Immature natural killer cell (primary cell): ENCODE measurements at regions not wholly inside any gene's neighbourhood (a gene's known extent, or its start where the extent isn't known, plus 50 kb on each side); places are given as distances from the start of the nearest gene placed in this dataset.

Source experiments
- DNase-seq, 3 donors: peaks; one replicate each; pipeline ENCODE4 v3.0.0; 2022; ENCODE audit warnings: mixed read lengths in 1 of 3
- H3K27ac Mint-ChIP-seq, 6 donors: one replicate each; pipeline ENCODE4 v1.8.0; 2020; ENCODE audit warnings: mixed read lengths in 6 of 6, mild to moderate bottlenecking in 5 of 6, inconsistent platforms in 4 of 6, moderate library complexity in 3 of 6
- H3K27me3 Mint-ChIP-seq, 3 donors: one replicate each; pipeline ENCODE4 v1.8.0; 2020 to 2021; ENCODE audit warnings: low read depth in 3 of 3, mild to moderate bottlenecking in 3 of 3, mixed read lengths in 3 of 3, moderate library complexity in 3 of 3, inconsistent platforms in 1 of 3
- H3K36me3 Mint-ChIP-seq, 3 donors: one replicate each; pipeline ENCODE4 v1.8.0; 2020; ENCODE audit warnings: mixed read lengths in 3 of 3, inconsistent platforms in 2 of 3, mild to moderate bottlenecking in 2 of 3
- H3K4me1 Mint-ChIP-seq, 2 donors: one replicate each; pipeline ENCODE4 v1.8.0; 2020; ENCODE audit warnings: inconsistent platforms in 2 of 2, mild to moderate bottlenecking in 2 of 2, mixed read lengths in 2 of 2, moderate library complexity in 1 of 2
- H3K4me3 Mint-ChIP-seq, 5 donors: one replicate each; pipeline ENCODE4 v1.8.0; 2020; ENCODE audit warnings: mild to moderate bottlenecking in 5 of 5, mixed read lengths in 5 of 5, inconsistent platforms in 3 of 5, moderate library complexity in 3 of 5
- H3K9me3 Mint-ChIP-seq, 6 donors: one replicate each; pipeline ENCODE4 v1.8.0; 2020; ENCODE audit warnings: mild to moderate bottlenecking in 6 of 6, mixed read lengths in 6 of 6, inconsistent platforms in 4 of 6, moderate library complexity in 3 of 6

DNA sequence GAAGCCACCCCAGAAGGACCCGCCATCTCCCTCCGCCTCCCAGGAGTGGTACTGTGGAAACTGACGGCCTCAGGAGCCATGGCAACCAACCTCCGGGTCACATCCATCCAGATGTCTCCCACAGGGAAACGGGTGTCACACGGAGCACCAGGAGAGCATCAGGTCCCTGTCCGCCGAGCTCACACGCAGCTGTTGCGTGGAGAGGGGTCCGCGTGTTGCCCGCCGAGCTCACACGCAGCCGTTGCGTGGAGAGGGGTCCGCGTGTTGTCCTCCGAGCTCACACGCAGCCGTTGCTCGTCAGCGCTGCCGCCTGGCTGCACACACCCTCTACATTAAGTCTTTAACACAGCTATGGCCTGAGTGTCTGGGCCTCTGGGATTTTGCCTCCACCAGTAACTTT is 311.1 kb upstream of the SHH start:
- no peaks in the 10 kb centered on the region for H3K36me3 Mint-ChIP-seq
- no peaks in the 10 kb centered on the region for H3K4me1 Mint-ChIP-seq
- peaks cover 0 to 3% (median 2%) of the 10 kb centered on the region in 3 donors for H3K27me3 Mint-ChIP-seq
- H3K9me3 Mint-ChIP-seq: no peaks in the 10 kb centered on the region
- no peak overlapping the region for H3K4me3 Mint-ChIP-seq
- DNase-seq: no peak
- H3K27ac Mint-ChIP-seq: no peak overlapping the region

DNA sequence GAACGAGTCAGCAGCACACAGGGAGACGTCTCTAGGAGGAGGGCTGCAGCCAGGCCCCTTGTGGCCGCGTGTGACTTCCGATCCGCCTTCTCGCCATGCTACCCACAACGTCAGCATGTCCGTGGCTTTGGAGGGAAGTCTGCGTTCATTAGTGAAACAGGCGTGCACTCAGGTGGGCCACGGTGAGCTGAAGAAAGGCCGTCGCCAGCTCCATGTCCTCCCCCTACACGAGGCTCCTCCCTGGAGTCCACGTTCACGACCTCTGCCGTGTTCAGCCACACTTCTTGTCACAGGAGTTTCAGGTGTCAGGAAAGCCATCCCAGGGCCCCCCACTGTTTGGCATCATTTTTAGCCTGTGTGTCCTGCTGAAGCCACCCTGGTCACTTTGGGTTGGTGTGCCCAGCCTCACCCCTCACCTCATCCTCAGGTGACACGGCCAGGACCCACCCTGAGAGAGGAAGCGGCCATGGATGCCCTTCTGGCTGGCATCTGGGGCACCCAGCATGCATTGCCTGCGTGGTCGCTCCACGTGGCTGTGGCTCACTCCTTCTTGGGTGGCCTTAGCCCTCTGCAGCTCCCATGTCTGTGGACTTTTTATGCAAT is 310.6 kb upstream of the SHH start:
- Mint-ChIP-seq H3K4me1 (no peaks in the 10 kb centered on the region), H3K9me3 (no peaks in the 10 kb centered on the region), H3K4me3 (no peak overlapping the region), H3K27ac (no peak overlapping the region), H3K27me3 (peaks cover 0 to 3% (median 2%) of the 10 kb centered on the region in 3 donors), H3K36me3 (no peaks in the 10 kb centered on the region)
- no peak for DNase-seq

DNA sequence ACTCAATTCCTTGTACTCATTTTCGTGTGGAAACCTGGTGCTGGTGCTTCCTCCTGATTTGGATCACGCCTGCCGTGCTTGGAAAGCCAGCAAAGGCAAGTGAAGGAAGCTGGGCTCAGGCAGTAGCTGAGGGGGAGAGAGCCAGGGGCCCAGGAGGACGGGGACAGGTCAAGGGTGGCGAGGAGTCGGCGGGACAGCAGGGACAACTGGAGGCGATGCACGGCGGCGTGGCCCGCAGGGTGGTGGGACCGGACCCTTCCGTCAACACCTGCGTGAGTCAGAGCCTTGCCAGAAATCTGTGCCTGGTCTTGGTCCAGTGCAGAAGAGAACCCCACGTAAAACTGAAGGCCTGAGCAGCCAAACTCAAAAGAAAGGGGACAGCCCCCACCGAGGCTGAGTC is 309.7 kb upstream of the SHH start:
- peaks cover 0 to 3% (median 2%) of the 10 kb centered on the region in 3 donors for H3K27me3 Mint-ChIP-seq
- no peak for DNase-seq
- H3K9me3 Mint-ChIP-seq: no peaks in the 10 kb centered on the region
- H3K4me3 Mint-ChIP-seq: no peak overlapping the region
- H3K27ac Mint-ChIP-seq: no peak overlapping the region
- H3K36me3 Mint-ChIP-seq: no peaks in the 10 kb centered on the region
- no peaks in the 10 kb centered on the region for H3K4me1 Mint-ChIP-seq

DNA sequence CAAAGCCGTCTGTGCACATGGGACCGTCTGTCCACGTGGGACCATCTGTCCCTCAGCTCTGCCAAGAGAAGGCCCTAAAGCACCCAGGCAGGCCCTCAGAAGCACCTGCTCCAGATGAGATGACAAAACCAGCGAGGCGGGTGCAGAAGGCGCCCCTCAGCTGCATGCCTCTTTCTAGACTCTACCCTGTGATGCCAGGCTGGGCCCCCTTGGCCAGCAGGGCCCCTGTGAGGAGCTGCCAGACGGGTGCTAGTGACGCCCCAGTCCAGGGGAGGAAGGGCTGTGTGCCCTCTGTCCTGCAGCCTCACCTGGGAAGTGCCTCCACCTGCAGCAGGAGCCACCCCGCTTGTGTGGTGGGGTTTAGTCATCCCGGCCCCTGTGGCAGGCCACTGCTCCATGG is 309.2 kb upstream of the SHH start:
- no peak overlapping the region for H3K4me3 Mint-ChIP-seq
- no peaks in the 10 kb centered on the region for H3K9me3 Mint-ChIP-seq
- H3K4me1 Mint-ChIP-seq: no peaks in the 10 kb centered on the region
- H3K36me3 Mint-ChIP-seq: no peaks in the 10 kb centered on the region
- H3K27me3 Mint-ChIP-seq: peaks cover 0 to 3% (median 3%) of the 10 kb centered on the region in 3 donors
- no peak for DNase-seq
- H3K27ac Mint-ChIP-seq: no peak overlapping the region

DNA sequence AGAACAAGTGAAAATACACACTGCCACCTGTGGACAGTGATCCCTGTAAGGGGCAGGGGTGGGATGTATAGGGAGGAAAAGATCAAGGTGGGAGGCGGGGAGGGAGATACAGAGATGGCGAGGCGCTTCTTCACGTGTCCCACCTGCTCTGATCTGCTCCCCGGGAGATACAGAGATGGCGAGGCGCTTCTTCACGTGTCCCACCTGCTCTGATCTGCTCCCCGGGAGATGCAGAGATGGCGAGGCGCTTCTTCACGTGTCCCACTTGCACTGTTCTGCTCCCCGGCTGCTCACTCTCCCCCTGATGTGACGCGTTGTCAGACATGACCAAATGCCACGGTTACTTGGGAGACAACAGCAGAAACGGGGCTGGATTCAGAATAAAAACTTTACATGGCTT is 308.3 kb upstream of the SHH start:
- peaks cover 0 to 3% (median 3%) of the 10 kb centered on the region in 3 donors for H3K27me3 Mint-ChIP-seq
- H3K9me3 Mint-ChIP-seq: no peaks in the 10 kb centered on the region
- no peak for DNase-seq
- no peak overlapping the region for H3K27ac Mint-ChIP-seq
- no peak overlapping the region for H3K4me3 Mint-ChIP-seq
- no peaks in the 10 kb centered on the region for H3K36me3 Mint-ChIP-seq
- no peaks in the 10 kb centered on the region for H3K4me1 Mint-ChIP-seq

DNA sequence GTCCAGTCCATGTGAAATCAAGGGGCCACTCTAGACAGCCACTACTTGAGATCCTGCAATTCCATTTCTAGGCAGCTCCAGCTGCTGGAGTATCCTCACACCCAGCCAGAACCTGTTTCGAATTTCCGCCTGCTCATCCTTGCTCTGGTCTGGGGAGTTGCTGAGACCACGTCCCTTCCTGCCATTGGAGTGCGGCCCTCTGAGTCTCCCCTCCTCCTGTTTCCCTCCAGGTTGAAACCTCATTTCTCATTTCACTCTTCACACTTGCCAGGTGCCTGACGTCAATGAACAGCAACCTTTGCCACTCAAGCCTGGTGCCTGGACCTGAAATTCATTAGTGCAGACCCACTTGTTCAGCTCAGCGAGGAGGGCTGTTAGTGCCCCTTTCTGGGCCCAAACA is 307.5 kb upstream of the SHH start:
- no peaks in the 10 kb centered on the region for H3K9me3 Mint-ChIP-seq
- no peak overlapping the region for H3K4me3 Mint-ChIP-seq
- H3K4me1 Mint-ChIP-seq: no peaks in the 10 kb centered on the region
- DNase-seq: no peak
- no peaks in the 10 kb centered on the region for H3K36me3 Mint-ChIP-seq
- peaks cover 0 to 3% (median 2%) of the 10 kb centered on the region in 3 donors for H3K27me3 Mint-ChIP-seq
- no peak overlapping the region for H3K27ac Mint-ChIP-seq

DNA sequence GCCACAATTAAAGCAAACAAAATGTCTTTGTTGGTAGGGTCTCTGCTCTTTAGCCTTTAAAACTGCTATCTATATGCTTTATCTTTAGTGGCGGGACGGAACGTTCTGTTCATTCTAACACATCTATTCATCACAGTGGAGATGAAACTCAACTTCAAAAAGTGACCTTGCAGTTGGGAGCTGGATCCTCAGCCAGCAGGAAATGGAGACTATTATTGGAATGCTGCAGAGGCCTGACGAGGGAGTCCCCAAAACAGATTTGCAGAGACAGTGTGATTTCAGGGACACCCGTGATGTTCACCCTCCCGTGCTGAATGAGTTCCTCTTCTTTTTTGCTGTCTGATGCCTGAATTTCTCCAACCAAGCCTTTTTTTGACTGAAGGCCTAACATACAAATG is 306.0 kb upstream of the SHH start:
- peaks cover 0 to 1% (median 0%) of the 10 kb centered on the region in 6 donors for H3K9me3 Mint-ChIP-seq
- no peak for DNase-seq
- no peaks in the 10 kb centered on the region for H3K4me1 Mint-ChIP-seq
- H3K4me3 Mint-ChIP-seq: no peak overlapping the region
- no peak overlapping the region for H3K27ac Mint-ChIP-seq
- H3K36me3 Mint-ChIP-seq: no peaks in the 10 kb centered on the region
- peaks cover 0 to 4% (median 2%) of the 10 kb centered on the region in 3 donors for H3K27me3 Mint-ChIP-seq

DNA sequence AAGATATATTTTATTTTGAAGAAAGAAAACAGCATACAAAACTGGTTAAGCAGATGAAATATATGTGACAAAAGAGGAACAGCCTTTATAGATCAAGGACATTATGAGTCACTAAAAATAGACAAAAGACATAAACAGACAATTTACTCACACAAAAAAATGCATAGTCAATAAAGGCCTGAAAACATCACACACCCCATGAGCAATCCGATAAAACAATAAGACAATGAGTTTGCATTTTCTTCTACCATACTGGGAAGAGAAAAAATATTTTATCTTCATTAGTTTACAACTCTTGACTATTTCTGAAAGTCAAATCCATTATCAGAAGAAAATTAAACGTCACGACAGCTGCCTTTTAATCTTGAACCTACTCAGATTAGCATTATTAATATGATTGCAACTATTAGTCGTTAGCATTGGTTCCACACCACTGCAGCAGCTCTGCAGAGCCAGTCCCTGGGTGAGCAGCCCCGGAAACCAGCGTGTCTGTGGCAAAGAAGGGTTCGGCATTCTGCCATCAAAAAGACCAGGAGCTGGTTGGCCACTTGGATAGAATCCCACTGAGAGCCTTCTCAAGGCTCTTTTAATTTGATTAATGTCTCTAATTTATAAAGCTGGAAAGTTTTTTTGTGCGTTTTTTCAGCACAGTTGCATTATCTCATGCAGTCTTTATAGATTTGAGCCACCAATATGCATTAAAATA is 305.4 kb upstream of the SHH start:
- Mint-ChIP-seq H3K27ac (no peak overlapping the region), H3K27me3 (peaks cover 0 to 8% (median 2%) of the 10 kb centered on the region in 3 donors), H3K9me3 (peaks cover 0 to 1% (median 0%) of the 10 kb centered on the region in 6 donors), H3K4me3 (no peak overlapping the region), H3K36me3 (no peaks in the 10 kb centered on the region), H3K4me1 (no peaks in the 10 kb centered on the region)
- no peak for DNase-seq

DNA sequence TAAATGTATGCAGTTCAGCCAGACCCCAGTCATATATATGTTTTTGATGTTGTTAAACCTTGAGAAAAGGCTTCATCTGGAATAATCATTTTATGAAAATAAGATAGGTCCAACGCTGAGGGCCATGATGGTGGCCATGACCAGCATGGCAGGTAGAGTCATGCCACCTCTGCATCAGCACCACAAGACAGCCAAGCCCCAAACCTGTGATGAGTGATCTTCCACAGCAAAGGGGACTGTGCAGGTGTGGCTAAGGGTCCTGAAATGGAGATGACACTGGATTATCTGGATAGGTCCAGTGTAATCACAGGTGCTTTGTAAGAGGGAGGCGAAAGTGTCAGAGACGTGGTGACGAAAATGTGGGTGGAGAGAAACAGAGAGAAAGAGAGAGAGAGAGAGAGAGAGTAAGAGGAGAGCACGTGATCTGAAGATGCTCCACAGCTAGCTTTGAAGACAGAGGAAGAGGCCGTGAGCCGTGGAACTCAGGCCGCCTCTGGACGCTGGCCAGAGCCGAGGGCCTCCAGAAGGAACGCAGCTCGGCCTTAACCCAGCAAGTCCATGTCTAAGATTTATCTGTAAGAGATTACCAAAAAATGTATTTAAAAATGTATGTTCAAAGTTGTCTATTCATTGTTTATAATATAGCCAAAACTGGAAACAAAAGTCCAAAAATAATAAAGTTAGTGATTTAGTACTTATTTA is 304.4 kb upstream of the SHH start:
- Mint-ChIP-seq H3K27me3 (peaks cover 0 to 11% (median 2%) of the 10 kb centered on the region in 3 donors), H3K4me1 (no peaks in the 10 kb centered on the region), H3K4me3 (no peak overlapping the region), H3K27ac (peak overlapping the region in 1 of 6 donors; percentile 35), H3K9me3 (peaks cover 0 to 1% (median 0%) of the 10 kb centered on the region in 6 donors), H3K36me3 (no peaks in the 10 kb centered on the region)
- no peak for DNase-seq

DNA sequence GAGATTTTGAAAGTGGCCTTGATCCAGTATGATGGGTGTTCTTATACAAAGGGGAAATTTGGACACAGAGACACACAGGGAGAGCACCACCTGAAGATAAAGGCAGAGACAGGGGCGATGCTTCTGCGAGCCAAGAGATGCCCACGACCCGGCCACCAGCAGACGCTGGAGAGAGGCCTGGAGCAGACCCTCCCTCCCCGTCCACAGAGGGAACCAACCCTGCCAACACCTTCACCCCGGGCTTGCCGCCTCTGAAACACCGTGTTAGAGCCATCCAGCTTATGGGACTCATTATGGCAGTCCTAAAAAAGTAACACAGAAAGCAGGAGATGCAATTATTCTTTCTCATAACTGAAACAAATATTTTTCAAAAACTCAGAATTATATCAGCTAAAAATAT is 303.3 kb upstream of the SHH start:
- H3K27ac Mint-ChIP-seq: no peak overlapping the region
- peaks cover 0 to 12% (median 2%) of the 10 kb centered on the region in 3 donors for H3K27me3 Mint-ChIP-seq
- DNase-seq: no peak
- H3K4me1 Mint-ChIP-seq: no peaks in the 10 kb centered on the region
- peaks cover 0 to 1% (median 0%) of the 10 kb centered on the region in 6 donors for H3K9me3 Mint-ChIP-seq
- no peaks in the 10 kb centered on the region for H3K36me3 Mint-ChIP-seq
- no peak overlapping the region for H3K4me3 Mint-ChIP-seq

DNA sequence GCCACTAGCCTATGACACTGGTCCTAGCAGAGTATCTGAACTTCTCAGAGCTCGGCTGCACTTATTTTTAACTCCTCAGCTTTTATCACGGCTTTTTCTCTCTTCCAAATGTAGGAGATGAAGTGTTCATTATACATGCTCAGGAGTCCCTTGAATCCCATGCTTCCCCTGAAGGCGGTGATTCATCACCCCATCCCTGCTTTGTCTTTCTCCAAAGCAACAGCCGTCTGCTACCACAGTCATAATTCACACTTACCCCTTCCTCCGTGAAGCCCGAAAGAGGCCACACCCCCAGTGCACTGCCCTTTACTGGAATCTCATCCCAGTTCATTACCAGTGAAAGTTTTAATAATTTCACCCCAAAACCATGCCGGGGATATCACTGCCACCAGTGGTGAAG is 301.5 kb upstream of the SHH start:
- no peak overlapping the region for H3K27ac Mint-ChIP-seq
- H3K4me3 Mint-ChIP-seq: no peak overlapping the region
- peaks cover 2 to 9% (median 2%) of the 10 kb centered on the region in 3 donors for H3K27me3 Mint-ChIP-seq
- no peaks in the 10 kb centered on the region for H3K36me3 Mint-ChIP-seq
- no peaks in the 10 kb centered on the region for H3K4me1 Mint-ChIP-seq
- DNase-seq: no peak
- peaks cover 0 to 1% (median 0%) of the 10 kb centered on the region in 6 donors for H3K9me3 Mint-ChIP-seq

DNA sequence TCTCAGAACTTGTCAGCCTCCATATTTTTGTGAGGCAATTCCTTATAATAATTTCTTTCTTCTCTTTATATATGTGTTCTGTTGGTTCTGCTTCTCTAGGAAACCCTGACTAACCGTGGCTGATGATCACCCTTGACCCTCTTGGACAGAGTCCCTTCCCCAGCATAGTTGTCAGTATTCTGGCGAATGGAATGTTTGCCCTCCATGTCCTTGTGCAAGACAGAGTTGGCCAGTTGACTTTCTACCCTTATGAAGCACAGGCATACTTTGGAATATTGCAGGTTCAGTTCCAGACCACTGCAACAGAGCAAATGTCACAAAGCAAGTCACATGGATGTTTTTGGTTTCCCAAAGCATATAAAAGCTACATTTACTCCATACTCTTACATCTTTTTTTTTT is 297.7 kb upstream of the SHH start:
- no peaks in the 10 kb centered on the region for H3K4me1 Mint-ChIP-seq
- no peak overlapping the region for H3K4me3 Mint-ChIP-seq
- no peak overlapping the region for H3K27ac Mint-ChIP-seq
- H3K27me3 Mint-ChIP-seq: peaks cover 0 to 9% (median 2%) of the 10 kb centered on the region in 3 donors
- no peak for DNase-seq
- H3K36me3 Mint-ChIP-seq: no peaks in the 10 kb centered on the region
- peaks cover 0 to 3% (median 0%) of the 10 kb centered on the region in 6 donors for H3K9me3 Mint-ChIP-seq

DNA sequence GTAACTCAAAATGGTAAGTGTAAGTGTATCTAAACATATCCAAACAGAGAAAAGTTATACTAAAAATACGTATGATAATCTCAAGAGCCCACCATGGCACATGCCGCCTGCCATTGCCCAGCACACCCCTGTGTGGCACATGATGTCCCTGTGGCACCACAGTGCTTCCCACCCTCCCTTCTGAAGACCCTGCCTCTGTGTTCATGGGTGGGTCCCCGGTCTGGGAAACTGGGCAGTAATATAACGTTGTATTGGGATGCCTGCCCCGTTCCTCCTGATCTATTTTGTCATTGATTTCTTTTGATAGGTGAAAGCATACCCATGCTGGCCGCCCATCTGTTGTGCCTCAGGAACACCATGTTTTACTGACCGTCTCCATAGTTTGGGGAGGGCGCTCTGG is 296.8 kb upstream of the SHH start:
- H3K4me3 Mint-ChIP-seq: no peak overlapping the region
- no peaks in the 10 kb centered on the region for H3K36me3 Mint-ChIP-seq
- H3K9me3 Mint-ChIP-seq: peaks cover 0 to 3% (median 0%) of the 10 kb centered on the region in 6 donors
- no peak overlapping the region for H3K27ac Mint-ChIP-seq
- no peak for DNase-seq
- no peaks in the 10 kb centered on the region for H3K4me1 Mint-ChIP-seq
- peaks cover 0 to 11% (median 2%) of the 10 kb centered on the region in 3 donors for H3K27me3 Mint-ChIP-seq

DNA sequence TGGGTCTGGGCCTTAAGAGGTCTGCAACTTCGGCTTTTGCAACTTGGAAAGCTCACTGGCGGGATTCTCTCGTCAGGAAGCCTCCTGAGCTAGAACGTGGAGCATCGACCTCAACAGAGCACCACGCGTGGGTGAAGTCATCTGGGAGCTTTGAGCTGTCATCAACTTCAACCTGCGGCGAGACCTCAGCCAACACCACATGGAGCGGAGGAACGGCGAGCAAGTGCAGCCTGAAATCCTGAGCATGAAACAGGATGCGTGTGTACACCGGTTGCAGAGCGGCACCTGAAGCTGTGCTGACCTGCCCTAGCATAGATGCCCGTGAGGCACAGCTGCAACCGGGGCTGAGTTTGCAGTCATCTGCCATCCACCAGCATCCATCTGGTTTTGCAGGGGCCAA is 295.7 kb upstream of the SHH start:
- peaks cover 0 to 7% (median 2%) of the 10 kb centered on the region in 3 donors for H3K27me3 Mint-ChIP-seq
- no peaks in the 10 kb centered on the region for H3K4me1 Mint-ChIP-seq
- H3K36me3 Mint-ChIP-seq: no peaks in the 10 kb centered on the region
- DNase-seq: no peak
- no peak overlapping the region for H3K27ac Mint-ChIP-seq
- H3K4me3 Mint-ChIP-seq: no peak overlapping the region
- peaks cover 0 to 2% (median 0%) of the 10 kb centered on the region in 6 donors for H3K9me3 Mint-ChIP-seq
